ENCODE measurements at regions not wholly inside any gene's neighbourhood (a gene's known extent, or its start where the extent isn't known, plus 50 kb on each side); places are given as distances from the start of the nearest gene placed in this dataset.

DNA sequence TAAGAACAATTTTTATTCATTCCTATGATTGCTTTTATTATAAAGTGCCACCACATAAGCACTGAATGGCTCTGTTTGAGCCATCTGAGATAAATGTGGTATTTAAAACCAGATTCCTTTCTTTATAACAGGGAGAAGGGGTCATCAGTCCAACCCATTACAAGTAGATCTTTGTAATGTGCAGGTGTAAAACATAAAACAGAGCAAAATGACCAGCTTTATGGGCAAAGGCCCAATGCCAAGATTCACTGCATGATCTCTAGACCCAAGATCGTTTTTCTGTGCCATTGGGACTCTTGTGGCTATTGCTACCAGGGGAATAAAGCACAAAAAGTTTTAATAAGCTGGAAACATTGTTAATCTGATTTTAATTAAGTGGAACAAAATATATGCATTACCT lies 469.9 kb downstream of the PRR16 start (continued):
- TF ChIP-seq HEY1 (CRISPR knock-in tag; IDR thresholded peaks at IDR 0.05; ENCODE audit: borderline replicate concordance) (no peak), JUND (IDR thresholded peaks at IDR 0.05; ENCODE audit: borderline replicate concordance, low read depth, low read length) (no peak), JUND (tag; IDR thresholded peaks at IDR 0.05; ENCODE audit: borderline replicate concordance, low read depth, low read length) (no peak)

DNA sequence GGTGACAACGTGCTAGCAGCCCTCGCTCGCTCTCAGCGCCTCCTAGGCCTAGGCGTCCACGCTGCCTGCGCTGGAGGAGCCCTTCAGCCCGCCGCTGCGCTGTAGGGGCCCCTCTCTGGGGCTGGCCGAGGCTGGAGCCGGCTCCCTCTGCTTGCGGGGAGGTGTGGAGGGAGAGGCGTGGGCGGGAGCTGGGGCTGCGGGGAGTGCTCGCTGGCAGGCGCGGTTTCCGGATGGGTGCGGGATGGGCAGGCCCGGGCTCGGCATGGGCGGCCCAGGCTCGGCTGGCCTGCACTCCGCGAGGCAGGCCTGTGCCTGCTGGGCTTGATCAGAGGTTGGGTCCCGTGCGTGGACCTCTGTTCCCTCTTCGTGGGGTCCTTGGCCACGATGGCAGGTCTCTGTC lies 472.6 kb downstream of the PRR16 start:
- Histone ChIP-seq H3K4me2 (ENCODE audit: insufficient read depth, low read length) (no peak overlapping the region), H3K36me3 (ENCODE audit: control insufficient read depth, insufficient read depth, low read length) (no peaks in the 10 kb centered on the region), H2AFZ (ENCODE audit: low read depth, low read length) (no peak overlapping the region), H3K79me2 (ENCODE audit: control insufficient read depth, insufficient read depth, low read length) (no peaks in the 10 kb centered on the region), H3K9me3 (replicated peaks; ENCODE audit: control insufficient read depth, insufficient read depth, low read depth, low read length) (no peaks in the 10 kb centered on the region; the same call in 1 of the 2 replicates), H3K27me3 (ENCODE audit: control insufficient read depth in 2 of 2, insufficient read depth in 2 of 2, low read length in 2 of 2) (no peaks in the 10 kb centered on the region), H3K9me1 (ENCODE audit: control insufficient read depth, insufficient read depth, low read length) (no peaks in the 10 kb centered on the region), H4K20me1 (replicated peaks; ENCODE audit: control insufficient read depth, insufficient read depth, low read length) (no peaks in the 10 kb centered on the region), H3K9ac (ENCODE audit: insufficient read depth in 1 of 2, low read depth in 2 of 2, low read length in 2 of 2) (no peak overlapping the region), H3K4me3 (no peak overlapping the region), H3K4me1 (replicated peaks in 1 of 2; ENCODE audit: control insufficient read depth in 2 of 2, insufficient read depth in 2 of 2, low read length in 2 of 2) (no peaks in the 10 kb centered on the region), H3K27ac (ENCODE audit: extremely low read depth, low read depth, low read length) (no peak overlapping the region)
- in situ Hi-C loops (cut with MboI) (no loop called here), intact Hi-C loops (cut with micrococcal nuclease) (no loop called here)
- FAIRE-seq (no peak), DNase-seq (ENCODE audit: extremely low read depth in 1 of 4, low spot score in 3 of 4) (no peak), ATAC-seq (no peak)
- ChIA-PET CTCF (ENCODE audit: low intra/inter-chr PET ratio) (no interaction called here), POLR2A (no interaction called here)
- WGBS (ENCODE audit: insufficient coverage, low coverage, missing lambda C conversion rate): 11% methylated on average over 14 of the region's 31 CpGs
- no TSS peak for BruUV-seq (replicated peaks)
- TF ChIP-seq CAMTA2 (CRISPR knock-in tag; conservative IDR thresholded peaks at IDR 0.05): no peak
- TF ChIP-seq U2AF2 (optimal IDR thresholded peaks at IDR 0.05; ENCODE audit: low read depth, low read length): no peak
- TF ChIP-seq DACH1 (IDR thresholded peaks at IDR 0.05; ENCODE audit: partially characterized antibody): no peak
- no peak for TF ChIP-seq ZNF695 (CRISPR knock-in tag; IDR thresholded peaks at IDR 0.05)
- no peak for TF ChIP-seq TEAD2 (tag; IDR thresholded peaks at IDR 0.05)

Measured in K562 (cell line).